Transverse colon (tissue), 4 donors: ENCODE measurements at regions not wholly inside any gene's neighbourhood (a gene's known extent, or its start where the extent isn't known, plus 50 kb on each side); places are given as distances from the start of the nearest gene placed in this dataset.

ENCODE experiments used
- DNase-seq: peaks from one replicate; pipeline ENCODE4 v3.0.0-alpha.2; 2019
- H3K27ac ChIP-seq, 4 donors: fragments of 200-600 bp; sonication (generic); 2 replicates each; pipeline ENCODE4 v1.5.1; 2016 to 2018; ENCODE audit warnings: inconsistent platforms in 4 of 4
- H3K27me3 ChIP-seq: fragments of 200-600 bp; sonication (generic); 2 replicates; pipeline ENCODE4 v1.5.1; 2017; ENCODE audit warnings: inconsistent platforms
- H3K36me3 ChIP-seq, 4 donors: fragments of 200-600 bp; sonication (generic); 2 replicates each; pipeline ENCODE4 v1.5.1; 2017 to 2019; ENCODE audit warnings: inconsistent platforms in 4 of 4
- H3K4me1 ChIP-seq, 4 donors: fragments of 200-600 bp; sonication (generic); 2 replicates each; pipeline ENCODE4 v1.5.1; 2017 to 2020; ENCODE audit warnings: inconsistent platforms in 4 of 4
- H3K4me3 ChIP-seq, 4 donors: fragments of 200-600 bp; sonication (generic); 1 replicate in 1 of 4; 2 replicates in 3 of 4; pipeline versions ENCODE4 v1.5.1 to v1.6.1; 2017 to 2019; ENCODE audit warnings: inconsistent platforms in 4 of 4
- H3K9me3 ChIP-seq, 2 donors: fragments of 200-600 bp; sonication (generic); 2 replicates each; pipeline ENCODE4 v1.5.1; 2017 to 2019; ENCODE audit warnings: inconsistent platforms in 2 of 2
- EP300 ChIP-seq: sonication (generic); formaldehyde crosslinking; IDR thresholded peaks from one replicate; pipeline ENCODE4 v1.6.1; 2017; ENCODE audit warnings: antibody characterized with exemption, low read depth
- POLR2A ChIP-seq: fragments of 450-650 bp; IDR thresholded peaks from one replicate; pipeline ENCODE4 v1.6.1; 2016; ENCODE audit warnings: antibody characterized with exemption, mild to moderate bottlenecking, moderate library complexity
- POLR2AphosphoS5 ChIP-seq, 3 donors: sonication (generic); formaldehyde crosslinking; IDR thresholded peaks; one replicate each; pipeline ENCODE4 v1.6.1; 2016; ENCODE audit warnings: antibody characterized with exemption in 3 of 3
- WGBS, 2 donors: methylation state at CpG; one replicate each; pipeline ENCODE4 v1.1.5; 2018; ENCODE audit warnings: low coverage in 1 of 2; 5-methylcytosine and 5-hydroxymethylcytosine counted together
- in situ Hi-C, 4 donors: fragments of 200-750 bp; cut with MboI; loops; one replicate each; pipeline versions ENCODE4 v1.15.0 to v1.15.1; 2017; ENCODE audit warnings: low sequenced_read_pairs in 3 of 4, low pct_ligation_motif_present in 1 of 4, low pct_unique_long_range_greater_than_20kb in 1 of 4
- intact Hi-C: fragments of 100-400 bp; cut with DNase I; formaldehyde crosslinking; loops from one replicate; pipeline ENCODE4 v1.15.1; 2023; ENCODE audit warnings: low total_unique reads
- TF ChIP-seq, protein P1 (sequence below), 5 experiments: fragments of 200-600 bp in 3 of 5; fragments of 450-650 bp in 2 of 5; sonication (generic) in 3 of 5; IDR thresholded peaks; 1 replicate in 2 of 5; 2 replicates in 3 of 5; pipeline ENCODE4 v1.5.1; 2016 to 2017; ENCODE audit warnings: antibody characterized with exemption in 5 of 5, inconsistent platforms in 3 of 5, mild to moderate bottlenecking in 2 of 5, moderate library complexity in 1 of 5

DNA sequence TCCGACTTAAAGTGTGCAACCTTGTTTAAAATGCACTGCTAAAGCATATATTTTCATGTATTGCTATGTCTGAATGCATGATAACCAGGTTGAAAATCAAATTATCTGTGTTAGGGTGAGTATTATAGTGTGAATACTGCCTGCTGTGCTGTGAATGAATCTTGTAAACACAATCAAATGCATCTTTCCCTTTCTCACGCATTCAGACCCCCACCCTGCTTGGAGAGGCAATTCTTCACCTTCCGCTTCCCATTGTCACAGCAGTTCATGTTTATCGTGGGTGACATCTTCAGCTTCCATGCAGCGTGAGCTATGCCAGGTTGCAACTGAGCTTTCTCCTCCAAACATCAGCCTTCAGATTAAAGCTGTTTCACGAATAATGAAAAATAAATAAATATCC is 418.0 kb downstream of the MEIS1 start:
- H3K36me3 ChIP-seq: no peaks in the 10 kb centered on the region
- H3K4me1 ChIP-seq: peaks cover 0 to 7% (median 2%) of the 10 kb centered on the region in 4 donors
- H3K4me3 ChIP-seq: no peak overlapping the region
- in situ Hi-C loops (no loop called here), intact Hi-C loops (no loop called here)
- WGBS, 2 donors: 27 to 52% methylated on average over 3 to 6 of the region's 6 CpGs
- H3K27ac ChIP-seq: peak overlapping the region; percentile 80 to 87 (median 82)
- TF ChIP-seq EP300: no peak
- TF ChIP-seq POLR2AphosphoS5 (IDR thresholded peaks at IDR 0.05): no peak
- TF ChIP-seq, protein P1, sequence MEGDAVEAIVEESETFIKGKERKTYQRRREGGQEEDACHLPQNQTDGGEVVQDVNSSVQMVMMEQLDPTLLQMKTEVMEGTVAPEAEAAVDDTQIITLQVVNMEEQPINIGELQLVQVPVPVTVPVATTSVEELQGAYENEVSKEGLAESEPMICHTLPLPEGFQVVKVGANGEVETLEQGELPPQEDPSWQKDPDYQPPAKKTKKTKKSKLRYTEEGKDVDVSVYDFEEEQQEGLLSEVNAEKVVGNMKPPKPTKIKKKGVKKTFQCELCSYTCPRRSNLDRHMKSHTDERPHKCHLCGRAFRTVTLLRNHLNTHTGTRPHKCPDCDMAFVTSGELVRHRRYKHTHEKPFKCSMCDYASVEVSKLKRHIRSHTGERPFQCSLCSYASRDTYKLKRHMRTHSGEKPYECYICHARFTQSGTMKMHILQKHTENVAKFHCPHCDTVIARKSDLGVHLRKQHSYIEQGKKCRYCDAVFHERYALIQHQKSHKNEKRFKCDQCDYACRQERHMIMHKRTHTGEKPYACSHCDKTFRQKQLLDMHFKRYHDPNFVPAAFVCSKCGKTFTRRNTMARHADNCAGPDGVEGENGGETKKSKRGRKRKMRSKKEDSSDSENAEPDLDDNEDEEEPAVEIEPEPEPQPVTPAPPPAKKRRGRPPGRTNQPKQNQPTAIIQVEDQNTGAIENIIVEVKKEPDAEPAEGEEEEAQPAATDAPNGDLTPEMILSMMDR (IDR thresholded peaks at IDR 0.05): no peak
- no peak for TF ChIP-seq POLR2A
- DNase-seq: no peak
- no peaks in the 10 kb centered on the region for H3K9me3 ChIP-seq
- H3K27me3 ChIP-seq: no peaks in the 10 kb centered on the region

DNA sequence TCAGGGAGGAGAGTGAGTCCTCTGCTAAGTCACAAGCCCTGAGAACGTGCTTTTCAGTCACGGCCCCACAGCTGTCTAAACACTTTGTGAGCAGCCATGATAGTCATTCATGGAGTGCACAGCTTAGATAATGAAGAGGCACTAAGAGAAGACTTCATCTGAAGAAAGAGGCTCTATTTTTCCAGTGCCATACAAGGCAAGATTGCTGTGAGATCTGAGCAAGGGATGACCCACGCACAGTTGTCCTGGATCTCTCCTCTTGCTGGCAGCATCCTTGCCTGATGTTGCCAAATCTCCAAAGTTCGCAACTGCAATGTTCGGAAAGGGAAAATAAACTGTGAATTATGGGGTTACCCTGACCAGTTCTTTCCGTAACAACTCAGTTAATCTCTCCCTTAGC is 418.7 kb downstream of the MEIS1 start:
- intact Hi-C loops: no loop called here
- H3K4me3 ChIP-seq: no peak overlapping the region
- peak overlapping the region; percentile 80 to 87 (median 82) for H3K27ac ChIP-seq
- 53 to 59% methylated on average over 5 to 6 of the region's 6 CpGs for WGBS, 2 donors
- in situ Hi-C loops: no loop called here
- peak; percentile 46 for DNase-seq
- H3K27me3 ChIP-seq: no peaks in the 10 kb centered on the region
- H3K9me3 ChIP-seq: no peaks in the 10 kb centered on the region
- H3K4me1 ChIP-seq: peaks cover 0 to 7% (median 2%) of the 10 kb centered on the region in 4 donors
- no peaks in the 10 kb centered on the region for H3K36me3 ChIP-seq
- TF ChIP-seq POLR2AphosphoS5 (IDR thresholded peaks at IDR 0.05) (peak; percentile 69 to 76 (median 76)), EP300 (peak; percentile 90), POLR2A (no peak)
- TF ChIP-seq, protein P1 (IDR thresholded peaks at IDR 0.05): no peak

DNA sequence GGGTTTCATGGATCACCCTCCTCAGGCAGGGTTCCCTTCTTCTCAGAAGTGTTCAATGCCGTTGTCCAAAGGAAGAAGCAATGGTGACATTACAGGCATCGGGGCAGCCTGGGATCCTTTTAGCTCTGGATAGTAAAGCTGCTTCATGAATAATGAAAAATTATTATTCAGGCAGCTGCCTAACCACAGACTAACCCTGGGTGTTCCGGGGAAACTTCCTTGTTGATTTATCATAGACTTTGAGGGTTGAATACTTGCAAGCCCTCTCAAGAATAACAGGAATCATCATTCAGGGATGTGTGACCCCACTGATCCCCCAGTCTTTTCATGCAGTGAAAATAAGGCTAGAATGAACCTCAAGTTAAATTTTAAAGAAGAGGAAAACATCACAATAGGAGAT is 419.4 kb downstream of the MEIS1 start:
- TF ChIP-seq EP300: no peak
- no peak for TF ChIP-seq POLR2A
- no peak for TF ChIP-seq POLR2AphosphoS5 (IDR thresholded peaks at IDR 0.05)
- TF ChIP-seq, protein P1 (IDR thresholded peaks at IDR 0.05): no peak
- in situ Hi-C loops: no loop called here
- DNase-seq: no peak
- intact Hi-C loops: no loop called here
- Histone ChIP-seq H3K4me3 (no peak overlapping the region), H3K4me1 (peaks cover 0 to 7% (median 2%) of the 10 kb centered on the region in 4 donors), H3K27me3 (no peaks in the 10 kb centered on the region), H3K9me3 (no peaks in the 10 kb centered on the region), H3K27ac (peak overlapping the region; percentile 80 to 87 (median 82)), H3K36me3 (no peaks in the 10 kb centered on the region)
- WGBS, 2 donors: 25 to 64% methylated on average over 2 to 3 of the region's 3 CpGs

DNA sequence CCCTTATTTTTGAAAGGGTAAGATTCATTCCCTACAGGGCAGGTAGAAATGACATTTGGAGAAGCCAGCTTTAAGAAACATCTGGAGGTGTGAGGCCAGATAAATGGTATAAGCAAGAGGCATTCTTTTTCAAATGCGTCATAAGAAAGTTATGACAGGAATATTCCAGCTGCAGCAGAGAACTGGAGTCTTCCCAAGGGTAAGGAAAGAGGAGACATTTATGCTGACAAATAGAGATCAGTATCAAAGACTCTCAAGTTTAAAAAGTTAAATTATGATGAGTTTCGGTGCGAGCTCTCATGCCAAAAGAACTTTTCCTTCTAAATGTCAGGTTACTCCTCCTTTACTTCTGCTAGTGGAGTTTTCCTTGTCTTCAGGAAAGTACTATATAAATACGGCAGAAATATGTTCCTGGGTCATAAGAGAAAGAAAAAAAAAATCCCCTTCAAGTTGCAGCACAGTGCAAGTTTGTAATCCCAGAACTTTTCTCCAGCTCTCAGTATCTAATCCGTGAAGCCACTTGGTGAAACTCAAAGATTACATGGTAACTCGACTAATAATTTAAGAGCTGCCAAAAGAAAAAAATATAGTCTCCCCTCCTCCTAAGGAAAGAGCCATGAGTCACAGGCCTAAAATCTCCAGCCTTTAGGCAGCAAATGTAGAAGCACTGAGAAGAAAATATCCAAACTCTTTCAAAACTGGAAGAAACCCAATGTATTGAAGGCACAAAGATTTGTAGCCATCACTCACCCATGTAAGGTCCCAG is 428.1 kb downstream of the MEIS1 start:
- peak overlapping the region; percentile 58 to 73 (median 65) for H3K27ac ChIP-seq
- 52 to 63% methylated on average over 6 of the region's 6 CpGs for WGBS, 2 donors

More for the DNA sequence above, 428.1 kb downstream of the MEIS1 start:
- no peak overlapping the region for H3K4me3 ChIP-seq
- DNase-seq: no peak
- no peaks in the 10 kb centered on the region for H3K36me3 ChIP-seq
- no peaks in the 10 kb centered on the region for H3K9me3 ChIP-seq
- no peaks in the 10 kb centered on the region for H3K27me3 ChIP-seq
- peaks cover 0 to 11% (median 0%) of the 10 kb centered on the region in 4 donors for H3K4me1 ChIP-seq
- in situ Hi-C loops: no loop called here
- TF ChIP-seq POLR2AphosphoS5 (IDR thresholded peaks at IDR 0.05): no peak
- TF ChIP-seq, protein P1 (IDR thresholded peaks at IDR 0.05): no peak
- intact Hi-C loops: loop anchor here (10.0 kb wide), 1 partner anchor 352 kb away; no protein-coding TSS in a partner anchor
